Activated CD8-positive, alpha-beta T cell treated with anti-CD3 and anti-CD28 coated beads for 36 hours (primary cell): ENCODE measurements at regions not wholly inside any gene's neighbourhood (a gene's known extent, or its start where the extent isn't known, plus 50 kb on each side); places are given as distances from the start of the nearest gene placed in this dataset.

Experiments
- ATAC-seq: fragments of 200-7000 bp; cut with Tn5 transposase; one replicate; pipeline ENCODE4 v1.10.0; 2021; ENCODE audit warnings: mild to moderate bottlenecking, moderate library complexity
- CTCF ChIA-PET: fragments of 350-600 bp; sonication (Branson Sonifier 250); formaldehyde crosslinking; loops from one replicate; lab custom pipeline; 2021; ENCODE audit warnings: antibody characterized with exemption; lab: Charles Lee
- POLR2A ChIA-PET: fragments of 350-600 bp; sonication (Branson Sonifier 250); formaldehyde crosslinking; loops from one replicate; lab custom pipeline; 2021; ENCODE audit warnings: antibody characterized with exemption; lab: Charles Lee
- DNase-seq: peaks from one replicate; pipeline ENCODE4 v3.0.0-alpha.2; 2020
- H3K27ac Mint-ChIP-seq: one replicate; pipeline ENCODE4 v1.8.0; 2021; ENCODE audit warnings: mild to moderate bottlenecking, mixed read lengths
- H3K27me3 Mint-ChIP-seq: one replicate; pipeline ENCODE4 v1.8.0; 2021; ENCODE audit warnings: mixed read lengths
- H3K36me3 Mint-ChIP-seq: one replicate; pipeline ENCODE4 v1.8.0; 2021; ENCODE audit warnings: low read depth, mixed read lengths
- H3K4me1 Mint-ChIP-seq: one replicate; pipeline ENCODE4 v1.8.0; 2021; ENCODE audit warnings: low read depth, mixed read lengths
- H3K4me3 Mint-ChIP-seq: one replicate; pipeline ENCODE4 v1.8.0; 2021; ENCODE audit warnings: mild to moderate bottlenecking, moderate library complexity, mixed read lengths
- H3K9me3 Mint-ChIP-seq: one replicate; pipeline ENCODE4 v1.8.0; 2021; ENCODE audit warnings: mixed read lengths
- intact Hi-C: fragments of 100-400 bp; cut with micrococcal nuclease; formaldehyde crosslinking; loops from one replicate; pipeline ENCODE4 v1.10.0; 2022
- TF ChIP-seq, protein P1 (sequence below): fragments of 200-600 bp; IDR thresholded peaks from one replicate; pipeline ENCODE4 v1.8.0; 2022; ENCODE audit warnings: antibody characterized with exemption, mild to moderate bottlenecking

DNA sequence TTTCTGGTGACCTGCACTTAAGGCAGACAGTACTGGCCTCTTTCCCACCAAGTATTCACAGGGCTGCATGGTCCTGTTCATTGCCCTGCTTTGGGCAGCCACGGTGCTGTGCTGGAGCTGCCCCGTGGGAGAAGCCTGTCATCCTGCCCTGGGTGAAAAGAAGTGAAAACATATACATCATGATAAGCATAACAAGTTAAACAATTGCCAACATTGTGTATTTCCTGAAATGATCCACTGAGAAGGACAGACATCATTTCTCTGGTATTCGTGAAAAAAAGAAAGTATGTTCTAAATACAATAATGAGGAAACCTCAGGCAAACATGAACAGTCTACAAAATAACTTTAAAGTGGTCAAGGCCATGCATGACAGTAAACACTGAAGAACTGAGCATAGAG, 393.1 kb downstream of the TMEM135 start:
- intact Hi-C loops, result no loop called here
- ChIA-PET POLR2A (no interaction called here), CTCF (interaction anchor here (0.9 to 3.4 kb wide), 2 partner anchors 10 to 25 kb away, joined by 3 to 18 read pairs; no protein-coding TSS in a partner anchor)
- no peak for DNase-seq
- Mint-ChIP-seq H3K27me3 (peaks cover 1% of the 10 kb centered on the region), H3K4me3 (no peak overlapping the region), H3K27ac (no peak overlapping the region), H3K9me3 (no peaks in the 10 kb centered on the region), H3K36me3 (no peaks in the 10 kb centered on the region), H3K4me1 (no peaks in the 10 kb centered on the region)
- TF ChIP-seq, protein P1, sequence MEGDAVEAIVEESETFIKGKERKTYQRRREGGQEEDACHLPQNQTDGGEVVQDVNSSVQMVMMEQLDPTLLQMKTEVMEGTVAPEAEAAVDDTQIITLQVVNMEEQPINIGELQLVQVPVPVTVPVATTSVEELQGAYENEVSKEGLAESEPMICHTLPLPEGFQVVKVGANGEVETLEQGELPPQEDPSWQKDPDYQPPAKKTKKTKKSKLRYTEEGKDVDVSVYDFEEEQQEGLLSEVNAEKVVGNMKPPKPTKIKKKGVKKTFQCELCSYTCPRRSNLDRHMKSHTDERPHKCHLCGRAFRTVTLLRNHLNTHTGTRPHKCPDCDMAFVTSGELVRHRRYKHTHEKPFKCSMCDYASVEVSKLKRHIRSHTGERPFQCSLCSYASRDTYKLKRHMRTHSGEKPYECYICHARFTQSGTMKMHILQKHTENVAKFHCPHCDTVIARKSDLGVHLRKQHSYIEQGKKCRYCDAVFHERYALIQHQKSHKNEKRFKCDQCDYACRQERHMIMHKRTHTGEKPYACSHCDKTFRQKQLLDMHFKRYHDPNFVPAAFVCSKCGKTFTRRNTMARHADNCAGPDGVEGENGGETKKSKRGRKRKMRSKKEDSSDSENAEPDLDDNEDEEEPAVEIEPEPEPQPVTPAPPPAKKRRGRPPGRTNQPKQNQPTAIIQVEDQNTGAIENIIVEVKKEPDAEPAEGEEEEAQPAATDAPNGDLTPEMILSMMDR, result no peak
- ATAC-seq, result no peak

DNA sequence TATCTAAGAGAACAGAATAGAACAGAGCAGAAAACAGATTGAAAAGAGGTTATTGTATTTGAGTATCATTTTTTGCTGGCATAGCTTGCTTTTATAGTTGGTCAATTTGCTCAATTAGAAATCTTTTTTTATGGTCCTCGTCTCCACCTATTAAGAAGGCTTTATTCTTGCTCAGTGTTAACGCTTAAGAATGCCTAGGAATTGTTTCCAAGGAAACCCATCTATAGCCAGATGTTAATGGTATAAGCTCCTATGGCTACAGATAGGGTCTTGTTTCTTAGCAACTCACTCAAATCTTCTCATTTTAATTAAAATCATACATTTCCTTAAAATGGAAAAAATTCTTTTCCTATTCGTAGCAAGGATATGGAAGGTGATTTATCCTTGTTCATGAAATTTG, 392.3 kb downstream of the TMEM135 start:
- Mint-ChIP-seq H3K4me1 (no peaks in the 10 kb centered on the region), H3K9me3 (no peaks in the 10 kb centered on the region), H3K27ac (no peak overlapping the region), H3K36me3 (no peaks in the 10 kb centered on the region), H3K4me3 (no peak overlapping the region), H3K27me3 (peaks cover 2% of the 10 kb centered on the region)
- DNase-seq (no peak), ATAC-seq (no peak)
- POLR2A ChIA-PET, result no interaction called here
- intact Hi-C loops, result no loop called here
- CTCF ChIA-PET, result interaction anchor here (3.4 kb wide), 1 partner anchor 9 kb away, joined by 18 read pairs; no protein-coding TSS in a partner anchor
- TF ChIP-seq, protein P1, result no peak

DNA sequence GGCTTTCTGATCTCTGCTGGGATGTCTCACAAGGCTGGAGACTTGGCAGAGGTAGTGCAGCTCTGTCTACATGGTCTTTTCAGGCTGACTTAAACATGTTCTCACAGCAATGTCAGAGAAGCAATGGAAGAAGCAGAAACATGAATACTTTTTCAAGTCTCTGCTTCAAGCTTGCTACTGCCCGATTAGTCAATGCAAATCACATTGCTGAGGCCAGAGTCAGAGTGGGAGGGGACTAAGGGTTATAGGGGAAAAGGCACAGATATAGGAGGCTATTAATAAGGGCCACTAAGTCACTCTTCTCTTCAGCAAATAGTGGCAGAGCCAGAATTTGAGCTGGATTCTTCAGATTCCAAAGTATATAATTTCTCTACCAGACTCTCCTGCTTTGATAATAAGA, 390.5 kb downstream of the TMEM135 start:
- ATAC-seq (no peak), DNase-seq (no peak)
- Mint-ChIP-seq H3K4me3 (no peak overlapping the region), H3K36me3 (no peaks in the 10 kb centered on the region), H3K4me1 (no peaks in the 10 kb centered on the region), H3K9me3 (no peaks in the 10 kb centered on the region), H3K27me3 (peaks cover 2% of the 10 kb centered on the region), H3K27ac (no peak overlapping the region)
- TF ChIP-seq, protein P1, result no peak
- CTCF ChIA-PET, result no interaction called here
- POLR2A ChIA-PET, result no interaction called here
- intact Hi-C loops, result no loop called here

DNA sequence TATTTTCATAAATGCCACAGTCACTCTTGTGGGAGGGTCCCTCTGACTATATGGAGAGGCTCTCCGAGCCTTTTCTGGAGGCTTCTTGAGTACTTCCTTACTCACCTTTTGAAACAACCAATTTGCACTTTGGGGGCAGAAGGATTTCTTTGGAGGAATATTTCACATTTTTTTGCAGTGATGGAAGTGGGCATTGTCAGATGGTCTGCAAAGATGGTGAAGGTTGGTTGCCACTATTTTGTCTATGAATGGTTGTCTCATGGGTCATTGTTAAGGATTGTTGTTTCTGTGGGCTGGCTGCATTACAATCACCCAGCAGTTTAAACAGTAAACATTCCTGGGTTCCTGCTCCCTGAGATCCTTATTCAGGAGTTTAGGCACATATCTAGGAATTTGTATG, 388.2 kb downstream of the TMEM135 start:
- Mint-ChIP-seq H3K36me3 (no peaks in the 10 kb centered on the region), H3K4me3 (no peak overlapping the region), H3K27me3 (peaks cover 2% of the 10 kb centered on the region), H3K9me3 (no peaks in the 10 kb centered on the region), H3K27ac (no peak overlapping the region), H3K4me1 (no peaks in the 10 kb centered on the region)
- no peak for ATAC-seq
- ChIA-PET POLR2A (no interaction called here), CTCF (no interaction called here)
- TF ChIP-seq, protein P1, result no peak
- intact Hi-C loops, result no loop called here
- no peak for DNase-seq

DNA sequence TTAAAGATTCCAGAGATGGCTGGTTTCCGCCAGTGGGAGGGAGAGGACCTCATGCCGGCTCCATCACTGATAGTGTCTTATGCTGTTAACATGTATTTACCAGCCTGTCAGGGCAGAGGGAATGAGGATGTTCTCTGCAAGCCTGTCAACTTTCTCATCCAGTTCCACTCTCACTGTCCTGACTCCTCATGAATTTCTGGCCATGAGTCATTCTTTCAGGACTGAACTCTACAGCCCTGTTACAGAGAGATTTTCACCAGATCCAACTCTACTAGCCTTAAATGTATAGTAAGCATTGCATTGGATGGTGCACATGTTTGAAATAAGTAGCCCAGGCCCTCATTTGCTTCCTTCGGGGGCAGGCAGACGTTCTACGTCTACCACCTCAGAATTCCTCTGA, 387.7 kb downstream of the TMEM135 start:
- no peak for DNase-seq
- intact Hi-C loops, result no loop called here
- ATAC-seq, result no peak
- ChIA-PET POLR2A (no interaction called here), CTCF (no interaction called here)
- Mint-ChIP-seq H3K4me1 (no peaks in the 10 kb centered on the region), H3K9me3 (no peaks in the 10 kb centered on the region), H3K4me3 (no peak overlapping the region), H3K27me3 (peaks cover 2% of the 10 kb centered on the region), H3K36me3 (no peaks in the 10 kb centered on the region), H3K27ac (no peak overlapping the region)
- TF ChIP-seq, protein P1, result no peak
